GM12875 (cell line): ENCODE measurements at regions not wholly inside any gene's neighbourhood (a gene's known extent, or its start where the extent isn't known, plus 50 kb on each side); places are given as distances from the start of the nearest gene placed in this dataset.

Experiments
- H3K4me3 ChIP-seq: one replicate; pipeline ENCODE4 v1.5.1; 2011; ENCODE audit warnings: low read depth, low read length, control low read depth
- TF ChIP-seq, protein P1 (sequence below): IDR thresholded peaks from 2 replicates; pipeline ENCODE4 v1.5.1; 2011; ENCODE audit warnings: low read depth, mild to moderate bottlenecking, control low read depth, inconsistent platforms, low read length, moderate library complexity, borderline replicate concordance; ENCODE audit not compliant: insufficient read depth

DNA sequence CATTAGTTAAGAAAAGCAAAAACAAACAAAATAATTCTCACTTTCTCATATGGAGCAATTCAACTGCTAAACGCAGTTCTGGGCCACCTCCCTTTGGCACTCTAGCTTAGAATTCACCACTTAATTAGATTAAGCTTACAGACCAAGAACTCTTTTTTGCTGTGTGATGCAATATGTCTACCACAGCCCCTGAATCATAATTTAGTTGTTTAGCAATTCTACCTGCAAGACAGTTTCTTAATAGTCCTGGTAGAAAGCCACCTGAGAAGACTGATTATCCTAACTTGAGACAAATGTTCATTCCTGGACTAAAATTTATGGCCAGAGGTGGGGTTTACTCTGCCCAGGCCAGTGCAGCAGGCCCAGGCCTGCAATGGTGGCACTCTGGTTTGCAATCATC, 205.9 kb downstream of the HS3ST3A1 start:
- H3K4me3 ChIP-seq = no peak overlapping the region

DNA sequence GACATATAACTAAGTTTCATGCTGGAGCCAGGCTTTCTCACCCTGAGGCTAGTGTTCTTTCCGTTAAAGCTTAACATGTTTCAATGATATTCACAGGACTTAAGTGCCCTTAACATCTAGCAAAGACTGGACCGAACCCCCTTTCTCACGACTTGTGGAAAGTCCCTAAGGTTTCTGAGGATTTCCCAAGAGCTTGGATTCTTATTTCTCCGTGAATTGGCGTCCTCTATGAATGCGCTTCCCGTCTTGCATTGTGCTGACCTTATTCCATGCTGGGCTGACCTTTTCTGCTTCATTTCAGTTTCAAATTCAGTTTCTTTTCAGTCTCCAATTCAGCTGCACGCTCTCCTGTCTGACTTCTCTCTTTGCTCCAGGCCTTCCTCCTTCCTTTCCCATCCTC, 206.4 kb downstream of the HS3ST3A1 start:
- TF ChIP-seq, protein P1, sequence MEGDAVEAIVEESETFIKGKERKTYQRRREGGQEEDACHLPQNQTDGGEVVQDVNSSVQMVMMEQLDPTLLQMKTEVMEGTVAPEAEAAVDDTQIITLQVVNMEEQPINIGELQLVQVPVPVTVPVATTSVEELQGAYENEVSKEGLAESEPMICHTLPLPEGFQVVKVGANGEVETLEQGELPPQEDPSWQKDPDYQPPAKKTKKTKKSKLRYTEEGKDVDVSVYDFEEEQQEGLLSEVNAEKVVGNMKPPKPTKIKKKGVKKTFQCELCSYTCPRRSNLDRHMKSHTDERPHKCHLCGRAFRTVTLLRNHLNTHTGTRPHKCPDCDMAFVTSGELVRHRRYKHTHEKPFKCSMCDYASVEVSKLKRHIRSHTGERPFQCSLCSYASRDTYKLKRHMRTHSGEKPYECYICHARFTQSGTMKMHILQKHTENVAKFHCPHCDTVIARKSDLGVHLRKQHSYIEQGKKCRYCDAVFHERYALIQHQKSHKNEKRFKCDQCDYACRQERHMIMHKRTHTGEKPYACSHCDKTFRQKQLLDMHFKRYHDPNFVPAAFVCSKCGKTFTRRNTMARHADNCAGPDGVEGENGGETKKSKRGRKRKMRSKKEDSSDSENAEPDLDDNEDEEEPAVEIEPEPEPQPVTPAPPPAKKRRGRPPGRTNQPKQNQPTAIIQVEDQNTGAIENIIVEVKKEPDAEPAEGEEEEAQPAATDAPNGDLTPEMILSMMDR = no peak
- no peak overlapping the region for H3K4me3 ChIP-seq

More for the DNA sequence above, 205.9 kb downstream of the HS3ST3A1 start:
- TF ChIP-seq, protein P1 = no peak

DNA sequence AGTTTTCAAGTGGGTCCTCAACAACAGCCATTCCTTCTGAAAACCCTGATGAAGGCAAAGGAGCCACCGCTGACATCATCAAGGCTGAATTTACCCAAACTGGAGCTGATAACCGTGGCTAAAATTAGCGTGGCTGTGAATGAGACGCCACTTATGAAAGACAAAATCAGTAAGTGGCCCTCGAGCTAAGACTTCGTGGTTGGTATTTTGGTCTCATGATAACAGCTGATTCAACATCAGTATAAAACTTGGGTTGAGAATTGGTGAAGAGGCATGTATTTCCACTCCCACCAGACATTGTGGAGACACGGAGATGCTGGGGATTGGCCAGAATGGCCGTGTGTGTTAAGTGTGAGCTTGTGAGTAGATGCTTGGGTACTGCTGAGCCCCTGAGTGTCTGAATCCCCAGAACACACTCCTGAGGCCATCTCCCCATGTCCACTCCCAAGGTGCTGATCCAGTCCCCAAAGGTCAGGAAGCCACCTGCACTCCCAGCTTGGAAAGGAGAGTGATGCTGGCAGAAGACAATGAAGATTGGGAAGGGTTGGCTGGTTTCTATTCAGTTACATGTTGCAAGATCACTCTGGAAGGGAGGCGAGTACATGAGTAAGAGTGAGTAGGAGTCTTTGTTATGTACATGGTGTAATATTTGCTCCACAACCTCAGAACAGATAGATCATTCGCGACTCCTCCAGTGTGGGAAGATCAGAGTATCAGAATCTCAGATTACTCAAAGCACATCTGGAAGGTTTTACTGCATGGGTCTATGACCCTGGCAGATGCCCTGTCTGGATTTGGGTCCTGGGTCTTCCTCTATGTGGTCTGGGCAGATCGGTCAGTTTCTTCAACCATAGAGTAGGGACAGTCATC, 207.7 kb downstream of the HS3ST3A1 start:
- no peak overlapping the region for H3K4me3 ChIP-seq
- TF ChIP-seq, protein P1 = no peak

DNA sequence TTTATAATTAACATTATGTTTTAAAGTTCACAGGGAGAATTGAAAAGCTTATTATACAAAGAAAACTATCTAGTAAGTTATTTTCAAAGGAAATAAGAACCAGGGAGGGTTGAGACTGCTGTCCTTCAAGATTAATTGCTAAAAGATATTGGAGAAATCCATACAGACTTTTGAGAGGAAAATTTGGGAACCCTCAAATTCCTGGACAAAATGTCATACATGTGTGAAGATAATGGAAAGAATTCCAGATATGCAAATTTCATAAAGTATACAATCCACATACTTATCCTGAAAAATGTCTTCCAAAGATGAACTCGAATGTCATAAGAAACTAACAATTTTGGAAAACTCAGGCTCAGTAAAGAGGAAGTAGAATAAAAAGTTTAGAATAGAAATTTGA, 213.8 kb downstream of the HS3ST3A1 start:
- TF ChIP-seq, protein P1 = no peak
- no peak overlapping the region for H3K4me3 ChIP-seq

DNA sequence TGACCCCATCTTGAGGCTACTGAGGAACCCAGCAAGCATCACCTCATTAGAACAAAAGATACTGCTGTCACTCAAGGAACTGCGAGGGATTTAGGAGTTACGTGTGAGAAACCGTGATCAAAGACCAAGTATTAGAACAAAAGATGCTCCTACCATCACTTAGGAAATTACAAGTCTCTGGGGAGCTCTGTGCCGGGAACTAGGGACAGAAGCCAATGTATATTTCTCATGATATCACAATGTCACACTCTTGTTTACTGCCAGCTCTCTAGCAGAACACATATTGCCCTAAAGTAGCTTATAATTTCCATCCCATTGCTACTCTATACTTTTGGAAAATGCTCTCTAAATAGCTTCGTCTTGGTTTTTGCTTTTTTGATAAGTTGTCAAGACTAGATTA, 214.5 kb downstream of the HS3ST3A1 start:
- no peak overlapping the region for H3K4me3 ChIP-seq
- TF ChIP-seq, protein P1 = no peak

DNA sequence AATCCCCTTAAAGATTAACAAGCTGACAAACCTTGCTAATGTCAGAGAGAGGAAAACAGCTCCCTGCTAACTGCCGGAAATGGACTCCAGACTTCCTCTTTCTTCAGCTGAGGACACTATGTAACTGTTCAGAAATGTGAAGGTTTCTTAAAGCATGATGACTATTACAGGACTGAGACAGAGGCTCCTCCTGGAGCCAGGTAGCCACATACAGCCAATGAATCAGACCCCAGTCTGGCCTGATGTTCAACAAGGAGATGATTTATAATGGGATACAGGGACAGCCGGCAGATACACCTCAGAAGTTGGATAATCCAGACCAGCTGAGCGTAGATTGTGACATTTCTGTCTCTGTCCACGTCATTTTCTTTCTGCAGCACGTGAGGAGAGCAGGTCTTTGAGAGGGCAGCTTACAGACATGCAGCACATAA, 216.2 kb downstream of the HS3ST3A1 start:
- TF ChIP-seq, protein P1 = no peak
- no peak overlapping the region for H3K4me3 ChIP-seq

DNA sequence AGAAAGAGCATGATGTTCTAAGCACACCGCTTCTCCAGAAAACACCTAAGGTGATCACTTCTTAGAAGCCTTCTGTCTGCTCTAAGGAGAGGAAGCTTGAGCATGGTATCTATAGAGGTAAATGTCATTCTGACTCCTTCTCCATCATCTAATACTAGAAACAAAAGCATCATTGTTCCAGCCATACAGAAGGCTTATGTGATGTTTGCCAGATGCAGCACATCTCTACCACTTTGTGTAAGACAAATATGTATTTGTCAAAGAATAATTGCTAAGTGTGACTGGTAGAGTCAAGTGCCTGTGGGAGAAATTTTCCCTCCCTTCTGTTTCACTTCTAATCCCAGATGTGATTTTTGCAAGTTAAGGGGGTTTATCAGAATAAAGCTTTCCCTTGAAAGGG, 217.1 kb downstream of the HS3ST3A1 start:
- H3K4me3 ChIP-seq = no peak overlapping the region
- TF ChIP-seq, protein P1 = no peak
